GM12872 (cell line): ENCODE measurements at regions not wholly inside any gene's neighbourhood (a gene's known extent, or its start where the extent isn't known, plus 50 kb on each side); places are given as distances from the start of the nearest gene placed in this dataset.

Experiments
- CTCF ChIP-seq: IDR thresholded peaks from 3 replicates; pipeline ENCODE4 v1.5.1; 2011; ENCODE audit warnings: low read depth, mild to moderate bottlenecking, low read length, moderate library complexity; ENCODE audit not compliant: insufficient read depth

- TF ChIP-seq CTCF = no peak
These were observed 554.8 kb upstream of the B3GALT2 start for GRCh38 chr1:193741228-193741627.

DNA sequence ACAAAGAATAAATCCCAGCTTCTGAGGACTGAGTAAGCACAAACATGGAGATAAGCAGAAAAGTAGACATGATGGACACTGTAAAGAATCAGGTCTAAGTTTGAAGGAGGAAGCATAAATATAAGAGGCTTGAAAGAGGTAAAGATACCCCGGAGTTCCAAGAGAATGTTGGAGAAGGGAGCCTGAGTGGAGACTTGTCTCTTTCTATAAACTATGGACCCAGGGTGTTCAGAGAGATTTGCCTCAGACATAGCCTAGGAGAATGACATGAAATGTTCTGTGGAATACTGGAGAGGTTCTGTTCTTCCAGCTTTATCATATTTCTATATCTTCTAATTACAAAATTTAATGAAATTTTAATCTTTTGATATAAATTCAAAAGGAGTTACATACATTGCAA is 554.3 kb upstream of the B3GALT2 start:
- no peak for TF ChIP-seq CTCF

- no peak for TF ChIP-seq CTCF
These were observed 550.1 kb upstream of the B3GALT2 start for GRCh38 chr1:193736507-193736906.

DNA sequence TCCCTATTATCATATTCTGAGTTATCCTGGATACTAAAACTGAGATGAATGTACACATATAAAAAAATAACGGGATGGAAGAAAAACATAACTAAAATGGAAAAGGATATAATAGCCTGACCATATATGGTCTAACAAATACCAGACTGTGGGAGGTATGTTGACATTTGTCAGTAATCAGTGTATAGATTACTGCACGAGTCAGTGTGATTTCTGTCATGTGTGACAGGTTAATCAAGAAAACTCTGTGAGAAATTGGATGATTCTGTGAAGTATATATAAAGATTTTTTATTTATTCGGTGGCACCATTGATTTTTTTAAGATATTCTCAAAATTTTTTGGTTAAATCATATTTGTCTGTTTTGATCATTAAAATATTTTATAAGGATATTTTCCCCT is 547.3 kb upstream of the B3GALT2 start:
- no peak for TF ChIP-seq CTCF

DNA sequence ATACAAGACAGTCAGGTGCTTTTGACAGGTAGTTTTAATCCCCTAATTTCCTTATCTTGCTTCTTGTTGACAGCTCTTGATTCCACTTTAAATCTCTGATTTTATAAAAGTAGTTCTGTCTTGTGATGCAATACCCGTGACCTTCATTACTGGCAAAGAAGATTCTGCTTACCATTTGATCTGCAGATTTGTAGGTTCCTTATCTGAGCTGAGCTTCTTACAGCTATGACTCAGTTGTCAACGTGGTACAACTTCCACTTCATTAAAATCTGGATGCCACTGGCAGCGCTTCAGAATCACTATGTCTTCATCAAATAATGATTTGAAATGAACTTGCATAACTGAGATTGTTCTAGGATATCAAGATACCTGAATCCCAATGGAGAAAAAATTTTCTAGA is 543.6 kb upstream of the B3GALT2 start:
- TF ChIP-seq CTCF = no peak

DNA sequence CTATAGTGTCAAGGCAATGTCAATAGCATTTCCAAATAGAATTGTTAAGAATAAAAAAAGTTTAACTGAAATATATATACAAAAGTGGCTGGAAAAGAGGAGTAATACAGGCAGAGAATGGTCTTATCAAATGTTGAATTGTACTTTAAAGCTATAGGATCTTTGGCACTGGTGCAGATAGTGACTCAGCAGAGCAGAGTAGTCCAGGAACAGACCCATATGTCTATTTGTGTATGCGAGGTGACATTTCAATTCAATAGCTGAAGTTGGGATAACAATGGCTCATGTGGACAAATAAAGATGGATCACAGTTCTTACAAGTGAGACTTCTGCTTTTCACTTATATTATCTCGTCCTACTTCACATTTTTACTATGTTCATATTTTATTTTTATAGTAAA is 543.0 kb upstream of the B3GALT2 start:
- TF ChIP-seq CTCF = no peak

DNA sequence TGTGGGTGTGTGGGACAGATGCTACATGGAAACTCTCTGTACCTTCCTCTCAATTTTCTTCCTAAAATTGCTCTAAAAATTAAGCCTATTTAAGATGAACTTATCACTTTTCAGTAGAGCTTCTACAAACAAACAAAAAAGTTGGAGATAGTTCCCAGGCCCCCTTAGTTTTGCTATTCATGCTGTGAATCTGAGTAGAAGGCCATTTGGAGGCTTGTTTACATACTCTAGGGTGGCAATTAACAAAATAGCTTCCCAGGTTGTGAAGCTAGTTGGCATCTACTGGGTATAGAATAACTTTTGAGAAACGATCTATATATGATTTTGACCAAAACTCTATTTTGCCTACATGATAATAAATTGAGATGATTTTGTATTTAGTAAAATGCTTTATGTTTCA is 541.4 kb upstream of the B3GALT2 start:
- TF ChIP-seq CTCF = no peak

GRCh38 chr1:193726722-193727121 is 540.3 kb upstream of the B3GALT2 start:
- TF ChIP-seq CTCF = no peak
